AG09319 (cell line): ENCODE measurements at regions not wholly inside any gene's neighbourhood (a gene's known extent, or its start where the extent isn't known, plus 50 kb on each side); places are given as distances from the start of the nearest gene placed in this dataset.

Experiments
- DNase-seq: peaks from one replicate; pipeline ENCODE4 v3.0.0-alpha.2; 2010; ENCODE audit warnings: low read depth; ENCODE audit errors: extremely low read depth
- TF ChIP-seq, protein P1 (sequence below): IDR thresholded peaks from 2 replicates; pipeline ENCODE4 v1.5.1; 2011; ENCODE audit warnings: low read depth, mild to moderate bottlenecking, inconsistent platforms, low read length, moderate library complexity

DNA sequence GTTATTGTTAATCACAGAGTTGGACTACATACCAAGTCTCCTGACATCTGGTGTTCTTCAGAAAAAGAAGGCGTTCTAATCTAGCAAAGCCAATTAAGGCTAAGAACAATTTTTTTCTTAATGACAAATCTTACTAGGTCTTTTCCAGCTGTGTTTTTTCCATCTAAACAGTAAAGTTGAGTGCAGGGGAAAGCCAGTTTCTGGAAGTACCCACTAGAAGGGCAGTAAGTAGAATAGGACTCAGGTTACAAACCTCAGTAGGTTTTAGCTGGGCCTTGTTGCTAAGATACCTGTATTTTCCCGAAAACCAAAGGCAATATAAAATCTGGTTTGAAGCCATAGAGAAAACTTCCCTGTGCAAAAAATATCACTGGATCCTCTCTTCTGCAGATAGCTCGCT, 351.9 kb downstream of the ETS1 start:
- TF ChIP-seq, protein P1, sequence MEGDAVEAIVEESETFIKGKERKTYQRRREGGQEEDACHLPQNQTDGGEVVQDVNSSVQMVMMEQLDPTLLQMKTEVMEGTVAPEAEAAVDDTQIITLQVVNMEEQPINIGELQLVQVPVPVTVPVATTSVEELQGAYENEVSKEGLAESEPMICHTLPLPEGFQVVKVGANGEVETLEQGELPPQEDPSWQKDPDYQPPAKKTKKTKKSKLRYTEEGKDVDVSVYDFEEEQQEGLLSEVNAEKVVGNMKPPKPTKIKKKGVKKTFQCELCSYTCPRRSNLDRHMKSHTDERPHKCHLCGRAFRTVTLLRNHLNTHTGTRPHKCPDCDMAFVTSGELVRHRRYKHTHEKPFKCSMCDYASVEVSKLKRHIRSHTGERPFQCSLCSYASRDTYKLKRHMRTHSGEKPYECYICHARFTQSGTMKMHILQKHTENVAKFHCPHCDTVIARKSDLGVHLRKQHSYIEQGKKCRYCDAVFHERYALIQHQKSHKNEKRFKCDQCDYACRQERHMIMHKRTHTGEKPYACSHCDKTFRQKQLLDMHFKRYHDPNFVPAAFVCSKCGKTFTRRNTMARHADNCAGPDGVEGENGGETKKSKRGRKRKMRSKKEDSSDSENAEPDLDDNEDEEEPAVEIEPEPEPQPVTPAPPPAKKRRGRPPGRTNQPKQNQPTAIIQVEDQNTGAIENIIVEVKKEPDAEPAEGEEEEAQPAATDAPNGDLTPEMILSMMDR = no peak
- no peak for DNase-seq

DNA sequence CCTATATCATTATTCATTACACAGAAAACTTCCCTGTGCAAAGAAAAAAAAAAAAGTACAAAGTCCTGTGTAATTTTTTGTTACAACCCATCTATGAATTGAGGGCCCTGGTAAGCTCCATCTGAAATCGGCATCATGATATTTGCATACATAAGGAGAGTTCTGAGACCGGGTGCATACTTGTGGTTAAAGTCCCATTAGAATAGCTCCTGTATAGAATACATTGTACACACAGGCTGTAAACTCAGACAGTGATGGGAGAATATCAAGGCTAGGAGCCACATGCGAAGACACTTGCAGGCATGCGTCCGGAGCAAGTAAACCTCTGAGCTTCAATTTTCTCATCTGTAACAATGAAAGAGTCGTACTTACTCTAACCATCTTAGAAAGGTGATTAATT, 353.2 kb downstream of the ETS1 start:
- no peak for DNase-seq

DNA sequence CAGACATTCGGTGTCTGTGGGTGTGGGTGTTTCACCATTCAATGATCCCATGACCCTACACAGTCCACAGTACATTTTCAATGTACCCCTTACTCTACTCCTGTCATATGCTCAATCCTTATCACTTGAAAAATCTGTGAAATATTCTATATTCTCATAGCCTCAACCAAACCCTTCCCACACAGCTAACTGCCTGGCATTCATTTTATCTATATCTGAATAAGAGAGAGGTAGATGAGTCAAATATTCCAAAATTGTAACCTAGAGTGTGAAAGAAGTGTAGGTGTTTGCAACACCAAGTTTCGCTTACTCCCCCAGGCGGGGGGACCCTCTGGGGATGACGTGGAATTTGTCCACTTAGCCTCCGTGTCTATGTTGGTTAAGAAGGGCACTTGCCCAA, 354.8 kb downstream of the ETS1 start:
- no peak for DNase-seq
- TF ChIP-seq, protein P1 = no peak

More for the DNA sequence above, 353.2 kb downstream of the ETS1 start:
- TF ChIP-seq, protein P1 = no peak

GRCh38 chr11:128231845-128232410, 355.4 kb downstream of the ETS1 start:
- TF ChIP-seq, protein P1 = no peak
- DNase-seq = no peak

DNA sequence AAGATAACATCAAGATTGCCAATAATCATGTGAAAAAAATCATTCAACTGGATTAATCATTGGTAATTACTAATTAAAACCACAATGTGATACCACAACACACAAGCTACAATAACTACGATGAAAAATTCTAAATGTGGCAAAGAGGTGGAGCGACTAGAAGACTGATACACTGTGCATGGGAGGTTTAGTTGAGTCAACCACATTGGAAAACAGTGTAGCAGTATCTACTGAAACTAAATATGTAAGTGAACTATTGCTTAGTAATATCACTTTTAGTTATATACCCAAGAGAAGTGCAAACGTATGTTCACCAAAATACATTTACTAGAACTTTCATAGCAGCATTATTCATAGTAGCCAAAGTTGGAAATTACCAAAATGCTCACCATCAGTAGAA, 359.9 kb downstream of the ETS1 start:
- TF ChIP-seq, protein P1 = no peak
- DNase-seq = no peak

- TF ChIP-seq, protein P1 = no peak
These were observed 361.1 kb downstream of the ETS1 start for GRCh38 chr11:128226106-128226716.

GRCh38 chr11:128222245-128222884, 365.0 kb downstream of the ETS1 start:
- DNase-seq = no peak
- TF ChIP-seq, protein P1 = no peak

More at GRCh38 chr11:128226106-128226716, 361.1 kb downstream of the ETS1 start:
- DNase-seq = no peak
